HL-60/S4 (cell line): ENCODE measurements at regions not wholly inside any gene's neighbourhood (a gene's known extent, or its start where the extent isn't known, plus 50 kb on each side); places are given as distances from the start of the nearest gene placed in this dataset.

ENCODE experiments used
- in situ Hi-C: fragments of 300-500 bp; cut with MboI; formaldehyde crosslinking; loops from 2 replicates; pipeline ENCODE4 v1.14.3; 2022; ENCODE audit warnings: low sequenced_read_pairs

GRCh38 chr18:40055262-40055661 lies 1899.8 kb upstream of the PIK3C3 start:
- in situ Hi-C loops: loop anchor here (25.0 kb wide), 1 partner anchor 107 kb away; no protein-coding TSS in a partner anchor

GRCh38 chr18:40049716-40050115 lies 1905.3 kb upstream of the PIK3C3 start:
- in situ Hi-C loops: loop anchor here (25.0 kb wide), 1 partner anchor 113 kb away; no protein-coding TSS in a partner anchor

- in situ Hi-C loops: no loop called here
Measured at GRCh38 chr18:40048886-40049650, 1906.0 kb upstream of the PIK3C3 start.

GRCh38 chr18:40048253-40048652 lies 1906.8 kb upstream of the PIK3C3 start:
- in situ Hi-C loops: no loop called here

- in situ Hi-C loops: no loop called here
Measured at GRCh38 chr18:40046596-40046995, 1908.4 kb upstream of the PIK3C3 start.

DNA sequence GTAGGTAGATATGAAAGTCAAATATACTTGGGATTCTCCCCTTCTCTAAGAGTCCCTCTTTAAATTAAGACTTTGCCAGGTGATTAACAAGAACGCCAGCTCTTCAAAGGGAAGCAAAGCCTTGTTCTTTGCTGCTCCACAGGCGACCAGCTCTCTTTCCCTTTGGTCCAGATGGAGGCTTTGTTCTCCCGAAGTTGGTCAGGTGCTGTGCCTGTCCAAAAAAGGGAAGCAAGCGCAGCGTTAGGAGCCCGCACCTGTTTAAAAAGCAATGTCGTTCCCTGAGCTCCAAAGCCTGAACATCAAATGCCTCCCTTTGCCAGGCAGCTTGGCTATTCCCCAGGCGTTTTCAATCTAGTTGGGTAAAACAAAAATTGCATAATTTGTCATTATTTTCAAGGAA lies 1913.1 kb upstream of the PIK3C3 start:
- in situ Hi-C loops: no loop called here

- in situ Hi-C loops: no loop called here
Measured at GRCh38 chr18:40040574-40040973, 1914.5 kb upstream of the PIK3C3 start.

- in situ Hi-C loops: no loop called here
Measured at GRCh38 chr18:40037356-40037755, 1917.7 kb upstream of the PIK3C3 start.

- in situ Hi-C loops: no loop called here
Measured at GRCh38 chr18:40036861-40037260, 1918.2 kb upstream of the PIK3C3 start.

- in situ Hi-C loops: no loop called here
Measured at GRCh38 chr18:40035966-40036365, 1919.1 kb upstream of the PIK3C3 start.

DNA sequence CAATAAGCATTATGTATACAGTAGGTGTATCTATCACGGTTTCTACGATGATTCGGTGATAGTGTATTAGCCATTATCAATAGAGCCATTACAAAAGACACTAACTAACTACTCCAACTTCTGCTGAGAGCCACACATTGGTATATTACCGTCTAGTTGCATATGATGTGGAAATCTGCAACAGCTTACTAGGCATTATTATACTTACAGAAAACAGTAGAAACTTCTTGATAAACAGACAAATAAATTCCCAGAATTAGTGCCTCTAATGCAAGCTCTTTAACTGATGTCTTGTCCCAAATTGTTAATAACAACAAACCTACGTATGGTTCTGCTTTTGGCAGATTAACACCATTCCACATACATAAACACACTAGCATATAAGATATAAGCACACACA lies 1923.0 kb upstream of the PIK3C3 start:
- in situ Hi-C loops: no loop called here

GRCh38 chr18:40031435-40031834 lies 1923.6 kb upstream of the PIK3C3 start:
- in situ Hi-C loops: no loop called here

GRCh38 chr18:40019797-40020392 lies 1935.1 kb upstream of the PIK3C3 start:
- in situ Hi-C loops: no loop called here

GRCh38 chr18:40018266-40018665 lies 1936.8 kb upstream of the PIK3C3 start:
- in situ Hi-C loops: no loop called here

DNA sequence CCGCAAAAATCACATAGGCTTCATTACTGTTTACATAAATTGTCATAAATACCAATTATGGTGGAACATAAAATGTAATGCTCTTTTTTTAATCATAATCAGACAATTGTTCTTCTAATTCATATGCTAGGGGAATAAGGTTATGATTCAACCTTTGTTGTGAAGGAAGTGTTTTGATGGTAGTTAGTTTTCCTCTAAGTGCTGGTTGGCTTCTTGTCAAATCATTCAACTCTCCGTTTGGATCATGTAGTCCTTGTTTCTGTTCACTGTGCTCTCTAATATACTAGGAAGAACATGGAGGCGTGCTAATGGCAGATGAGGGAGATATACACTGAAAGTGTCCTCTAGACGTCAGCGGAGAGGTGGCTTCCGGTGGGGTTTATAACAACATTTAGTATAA lies 1938.0 kb upstream of the PIK3C3 start:
- in situ Hi-C loops: no loop called here

GRCh38 chr18:40016405-40016804 lies 1938.6 kb upstream of the PIK3C3 start:
- in situ Hi-C loops: no loop called here

GRCh38 chr18:40013001-40013609 lies 1941.9 kb upstream of the PIK3C3 start:
- in situ Hi-C loops: no loop called here

DNA sequence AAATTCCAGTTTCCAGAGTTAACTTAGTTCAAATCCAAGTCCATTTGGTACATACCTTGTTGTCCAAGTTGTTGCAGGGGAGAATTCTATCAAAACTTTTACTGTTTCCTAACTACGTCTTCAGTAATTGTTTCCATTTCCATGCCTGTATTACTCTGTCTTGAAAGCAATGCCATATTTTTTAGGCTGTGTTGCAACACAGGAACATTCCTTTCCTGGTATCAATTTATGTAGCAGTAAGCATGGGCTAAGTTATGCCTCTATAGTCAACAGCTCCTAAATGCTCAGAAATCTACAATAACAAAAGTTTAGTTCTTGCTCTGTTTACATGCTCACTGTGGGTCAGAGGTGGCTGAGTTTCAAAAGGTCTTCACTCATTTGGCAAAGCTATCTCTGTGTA lies 1943.8 kb upstream of the PIK3C3 start:
- in situ Hi-C loops: no loop called here

GRCh38 chr18:40006634-40007033 lies 1948.4 kb upstream of the PIK3C3 start:
- in situ Hi-C loops: no loop called here

- in situ Hi-C loops: no loop called here
Measured at GRCh38 chr18:40004246-40004645, 1950.8 kb upstream of the PIK3C3 start.

GRCh38 chr18:39998317-39998716 lies 1956.7 kb upstream of the PIK3C3 start:
- in situ Hi-C loops: no loop called here

DNA sequence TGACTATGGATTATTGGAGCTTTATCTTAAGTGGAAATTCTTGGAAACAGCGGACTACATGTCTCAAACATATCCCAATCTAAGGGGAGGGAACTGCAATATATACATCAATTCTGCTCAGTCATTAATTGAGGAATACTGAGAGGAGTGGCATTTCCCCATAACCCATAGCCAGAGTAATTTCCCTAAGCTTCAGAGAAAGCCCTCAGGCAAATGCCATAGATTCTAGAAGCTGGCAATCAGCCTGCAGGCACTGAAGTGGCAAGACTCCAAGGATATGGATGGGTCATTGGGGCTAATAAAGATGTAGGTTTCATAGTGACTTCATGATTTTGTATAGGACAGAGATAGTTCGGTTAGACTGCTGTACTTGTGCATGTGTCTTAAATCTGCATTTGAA lies 1960.5 kb upstream of the PIK3C3 start:
- in situ Hi-C loops: no loop called here
